ENCODE measurements at regions not wholly inside any gene's neighbourhood (a gene's known extent, or its start where the extent isn't known, plus 50 kb on each side); places are given as distances from the start of the nearest gene placed in this dataset.

DNA sequence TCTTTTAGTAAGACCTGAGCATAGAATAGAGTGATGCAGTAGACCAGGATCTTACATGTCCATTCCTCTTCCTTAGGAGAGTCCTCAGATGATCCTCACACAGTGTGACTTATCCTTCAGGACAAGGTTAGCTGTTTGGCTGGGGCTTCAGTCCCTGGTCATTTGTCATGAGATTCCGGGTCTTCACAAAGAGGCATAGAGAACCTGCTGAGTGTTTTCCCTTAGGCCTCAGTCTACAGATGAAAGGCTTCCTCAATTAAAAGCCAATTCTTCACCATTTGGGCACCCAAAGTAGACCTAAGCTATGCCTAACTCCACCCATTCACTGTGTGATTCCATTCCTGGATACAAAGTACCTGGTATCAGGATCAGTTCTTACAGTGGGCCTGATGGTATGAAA, 329.8 kb upstream of the RUNX1 start:
- no peak for ATAC-seq
- TF ChIP-seq ZFP3 (CRISPR knock-in tag; IDR thresholded peaks at IDR 0.05) (no peak), ARNTL (CRISPR knock-in tag; IDR thresholded peaks at IDR 0.05; ENCODE audit: borderline replicate concordance, low read depth) (no peak), OSR1 (CRISPR knock-in tag; IDR thresholded peaks at IDR 0.05) (no peak), TCF4 (CRISPR knock-in tag; IDR thresholded peaks at IDR 0.05; ENCODE audit: borderline replicate concordance) (no peak), ZNF8 (CRISPR knock-in tag; IDR thresholded peaks at IDR 0.05) (no peak), ESRRG (CRISPR knock-in tag; IDR thresholded peaks at IDR 0.05) (no peak), PPARA (CRISPR knock-in tag; IDR thresholded peaks at IDR 0.05; ENCODE audit: borderline replicate concordance) (no peak), RARB (CRISPR knock-in tag; IDR thresholded peaks at IDR 0.05) (no peak)

DNA sequence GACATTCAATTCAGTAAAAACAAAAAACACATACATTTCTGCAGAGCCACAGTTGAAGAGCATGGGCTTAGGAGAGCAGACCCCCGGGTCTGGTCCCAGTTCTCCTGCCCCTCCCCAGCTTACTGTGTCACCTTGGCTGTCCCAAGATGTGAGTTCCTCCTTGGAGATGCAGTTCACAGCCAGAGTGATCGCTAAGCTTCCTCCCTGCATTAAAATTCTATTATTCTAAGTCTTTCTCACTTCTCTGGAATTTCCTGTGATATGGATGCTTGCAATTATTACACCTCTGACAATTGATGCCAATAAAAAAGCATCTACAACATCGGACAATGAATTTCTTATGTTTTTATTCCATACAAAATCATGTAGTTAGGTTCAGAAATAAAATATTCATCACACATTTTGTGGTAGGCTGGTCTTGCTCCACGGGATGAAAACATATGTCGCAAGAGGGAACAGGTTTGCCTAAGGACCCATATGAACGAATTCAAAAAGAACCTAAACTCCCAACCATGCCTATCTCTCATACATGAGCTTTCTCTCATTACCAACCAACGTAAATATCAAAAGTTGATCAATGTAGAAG, 328.5 kb upstream of the RUNX1 start:
- TF ChIP-seq, protein P1, sequence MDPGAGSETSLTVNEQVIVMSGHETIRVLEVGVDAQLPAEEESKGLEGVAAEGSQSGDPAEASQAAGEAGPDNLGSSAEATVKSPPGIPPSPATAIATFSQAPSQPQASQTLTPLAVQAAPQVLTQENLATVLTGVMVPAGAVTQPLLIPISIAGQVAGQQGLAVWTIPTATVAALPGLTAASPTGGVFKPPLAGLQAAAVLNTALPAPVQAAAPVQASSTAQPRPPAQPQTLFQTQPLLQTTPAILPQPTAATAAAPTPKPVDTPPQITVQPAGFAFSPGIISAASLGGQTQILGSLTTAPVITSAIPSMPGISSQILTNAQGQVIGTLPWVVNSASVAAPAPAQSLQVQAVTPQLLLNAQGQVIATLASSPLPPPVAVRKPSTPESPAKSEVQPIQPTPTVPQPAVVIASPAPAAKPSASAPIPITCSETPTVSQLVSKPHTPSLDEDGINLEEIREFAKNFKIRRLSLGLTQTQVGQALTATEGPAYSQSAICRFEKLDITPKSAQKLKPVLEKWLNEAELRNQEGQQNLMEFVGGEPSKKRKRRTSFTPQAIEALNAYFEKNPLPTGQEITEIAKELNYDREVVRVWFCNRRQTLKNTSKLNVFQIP (CRISPR knock-in tag; IDR thresholded peaks at IDR 0.05; ENCODE audit: borderline replicate concordance, low read depth), result no peak
- TF ChIP-seq ZFP3 (CRISPR knock-in tag; IDR thresholded peaks at IDR 0.05) (no peak), TCF4 (CRISPR knock-in tag; IDR thresholded peaks at IDR 0.05; ENCODE audit: borderline replicate concordance) (no peak), BACH2 (CRISPR knock-in tag; IDR thresholded peaks at IDR 0.05; ENCODE audit: borderline replicate concordance) (no peak), ZNF565 (CRISPR knock-in tag; conservative IDR thresholded peaks at IDR 0.05; ENCODE audit: low read depth) (no peak), ZC3H10 (CRISPR knock-in tag; IDR thresholded peaks at IDR 0.05) (no peak), ZNF8 (CRISPR knock-in tag; IDR thresholded peaks at IDR 0.05) (no peak), ARNTL (CRISPR knock-in tag; IDR thresholded peaks at IDR 0.05; ENCODE audit: borderline replicate concordance, low read depth) (no peak), ESRRG (CRISPR knock-in tag; IDR thresholded peaks at IDR 0.05) (no peak)
- ATAC-seq, result no peak

DNA sequence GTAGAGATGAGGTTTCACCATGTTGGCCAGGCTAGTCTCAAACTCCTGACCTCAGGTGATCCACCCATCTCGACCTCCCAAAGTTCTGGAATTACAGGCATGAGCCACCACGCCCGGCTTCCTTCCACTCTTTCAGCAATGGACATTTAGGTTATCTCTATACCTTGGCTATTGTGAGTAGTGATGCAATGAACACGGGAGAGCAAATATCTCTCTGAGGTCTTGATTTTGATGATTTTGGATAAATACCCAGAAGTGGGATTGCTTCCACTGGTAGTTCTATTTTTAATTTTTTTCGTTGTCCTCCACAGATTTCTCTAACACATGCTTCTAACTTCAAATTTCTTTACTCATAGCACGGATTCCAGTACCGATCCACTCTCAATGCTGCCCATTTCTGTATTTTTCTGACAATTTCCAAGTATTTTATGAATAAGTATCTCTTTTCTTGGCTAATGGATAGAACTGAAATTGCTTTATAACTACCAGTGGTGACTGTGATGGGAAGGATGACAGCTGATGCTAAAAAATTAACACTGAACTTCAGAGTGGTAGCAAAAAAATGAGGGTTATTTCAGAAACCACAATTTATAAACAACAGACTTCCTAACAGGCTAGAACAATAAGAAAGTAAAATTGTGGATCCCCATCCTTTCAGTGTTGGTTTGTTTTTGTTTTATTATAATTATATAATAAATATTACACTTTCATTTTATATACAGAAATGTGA, 327.5 kb upstream of the RUNX1 start:
- TF ChIP-seq ZC3H10 (CRISPR knock-in tag; IDR thresholded peaks at IDR 0.05), result no peak
- TF ChIP-seq ZNF8 (CRISPR knock-in tag; IDR thresholded peaks at IDR 0.05), result no peak
- no peak for TF ChIP-seq PPARA (CRISPR knock-in tag; IDR thresholded peaks at IDR 0.05; ENCODE audit: borderline replicate concordance)
- no peak for TF ChIP-seq TCF4 (CRISPR knock-in tag; IDR thresholded peaks at IDR 0.05; ENCODE audit: borderline replicate concordance)
- TF ChIP-seq ESRRG (CRISPR knock-in tag; IDR thresholded peaks at IDR 0.05), result no peak
- TF ChIP-seq ISL1 (CRISPR knock-in tag; IDR thresholded peaks at IDR 0.05), result no peak
- TF ChIP-seq, protein P2, sequence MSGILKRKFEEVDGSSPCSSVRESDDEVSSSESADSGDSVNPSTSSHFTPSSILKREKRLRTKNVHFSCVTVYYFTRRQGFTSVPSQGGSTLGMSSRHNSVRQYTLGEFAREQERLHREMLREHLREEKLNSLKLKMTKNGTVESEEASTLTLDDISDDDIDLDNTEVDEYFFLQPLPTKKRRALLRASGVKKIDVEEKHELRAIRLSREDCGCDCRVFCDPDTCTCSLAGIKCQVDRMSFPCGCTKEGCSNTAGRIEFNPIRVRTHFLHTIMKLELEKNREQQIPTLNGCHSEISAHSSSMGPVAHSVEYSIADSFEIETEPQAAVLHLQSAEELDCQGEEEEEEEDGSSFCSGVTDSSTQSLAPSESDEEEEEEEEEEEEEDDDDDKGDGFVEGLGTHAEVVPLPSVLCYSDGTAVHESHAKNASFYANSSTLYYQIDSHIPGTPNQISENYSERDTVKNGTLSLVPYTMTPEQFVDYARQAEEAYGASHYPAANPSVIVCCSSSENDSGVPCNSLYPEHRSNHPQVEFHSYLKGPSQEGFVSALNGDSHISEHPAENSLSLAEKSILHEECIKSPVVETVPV (CRISPR knock-in tag; IDR thresholded peaks at IDR 0.05), result no peak
- TF ChIP-seq ZFP30 (CRISPR knock-in tag; IDR thresholded peaks at IDR 0.05), result no peak
- no peak for TF ChIP-seq ZNF70 (CRISPR knock-in tag; IDR thresholded peaks at IDR 0.05)
- no peak for TF ChIP-seq GLIS3 (CRISPR knock-in tag; IDR thresholded peaks at IDR 0.05)
- no peak for TF ChIP-seq SNAI2 (CRISPR knock-in tag; IDR thresholded peaks at IDR 0.05)
- ATAC-seq, result no peak

DNA sequence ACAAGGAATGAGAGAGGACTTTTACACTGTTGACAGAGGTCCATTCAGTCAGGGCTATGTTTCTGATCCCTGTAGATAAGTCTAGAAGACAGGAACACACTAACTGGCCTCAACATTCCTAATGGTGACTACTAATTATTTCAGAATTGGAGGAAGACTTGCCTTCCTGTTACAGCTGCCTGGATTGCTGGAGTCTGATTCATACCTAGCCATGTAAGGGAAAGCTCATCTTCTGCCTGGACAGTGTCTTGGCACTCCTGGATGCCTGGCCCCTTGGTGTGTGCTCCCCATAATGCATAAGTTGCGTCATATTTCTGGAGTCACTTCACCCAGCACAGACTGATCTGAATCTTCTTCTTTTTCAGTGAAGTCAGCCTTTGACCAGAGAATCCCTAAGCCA, 326.0 kb upstream of the RUNX1 start:
- no peak for TF ChIP-seq ZFP3 (CRISPR knock-in tag; IDR thresholded peaks at IDR 0.05)
- TF ChIP-seq TCF4 (CRISPR knock-in tag; IDR thresholded peaks at IDR 0.05; ENCODE audit: borderline replicate concordance), result no peak
- TF ChIP-seq PPARA (CRISPR knock-in tag; IDR thresholded peaks at IDR 0.05; ENCODE audit: borderline replicate concordance), result no peak
- TF ChIP-seq ISL1 (CRISPR knock-in tag; IDR thresholded peaks at IDR 0.05), result no peak
- peak; percentile 90 for ATAC-seq

DNA sequence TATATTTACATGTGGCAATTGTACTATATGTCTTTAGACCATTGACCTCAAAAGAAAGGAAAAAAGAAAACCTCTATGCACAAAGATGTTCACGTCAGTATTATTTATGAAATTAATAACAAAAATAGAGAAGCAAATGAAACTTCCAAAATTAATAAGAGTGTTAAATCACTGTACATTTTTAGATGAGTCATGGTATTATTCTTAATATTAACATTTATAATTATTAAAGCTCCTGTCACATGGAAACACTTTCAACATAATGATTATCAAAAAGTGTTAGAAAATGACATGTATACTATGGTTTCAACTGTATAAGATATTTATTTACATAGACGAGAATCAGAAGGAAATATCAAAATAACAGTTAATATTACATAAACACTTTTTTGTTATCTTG, 324.9 kb upstream of the RUNX1 start:
- TF ChIP-seq, protein P2 (CRISPR knock-in tag; IDR thresholded peaks at IDR 0.05), result no peak
- TF ChIP-seq ZNF8 (CRISPR knock-in tag; IDR thresholded peaks at IDR 0.05) (no peak), BACH2 (CRISPR knock-in tag; IDR thresholded peaks at IDR 0.05; ENCODE audit: borderline replicate concordance) (no peak), SNAI2 (CRISPR knock-in tag; IDR thresholded peaks at IDR 0.05) (no peak), ESRRG (CRISPR knock-in tag; IDR thresholded peaks at IDR 0.05) (no peak), ARNTL (CRISPR knock-in tag; IDR thresholded peaks at IDR 0.05; ENCODE audit: borderline replicate concordance, low read depth) (no peak)
- TF ChIP-seq, protein P1 (CRISPR knock-in tag; IDR thresholded peaks at IDR 0.05; ENCODE audit: borderline replicate concordance, low read depth), result no peak
- no peak for ATAC-seq

All from SK-N-SH treated with all-trans-retinoic acid at 6 μM for 48 hours (cell line).